Spleen (tissue), 7 donors: ENCODE measurements at regions not wholly inside any gene's neighbourhood (a gene's known extent, or its start where the extent isn't known, plus 50 kb on each side); places are given as distances from the start of the nearest gene placed in this dataset.

Experiments used
- POLR2A ChIP-seq, 3 donors: fragments of 450-650 bp; IDR thresholded peaks; one replicate each; pipeline ENCODE4 v1.5.1; 2017; ENCODE audit warnings: antibody characterized with exemption in 3 of 3, mild to moderate bottlenecking in 1 of 3
- TF ChIP-seq, protein P1 (sequence below), 11 experiments: fragments of 200-600 bp in 7 of 11; fragments of 450-650 bp in 4 of 11; sonication (generic) in 4 of 11; IDR thresholded peaks in 8 of 11; conservative IDR thresholded peaks in 3 of 11; 1 replicate in 7 of 11; 2 replicates in 4 of 11; pipeline versions ENCODE4 v1.4.0 to v1.8.0; 2016 to 2021; ENCODE audit warnings: antibody characterized with exemption in 11 of 11, inconsistent platforms in 4 of 11, mild to moderate bottlenecking in 1 of 11
- donor health status: DM: no; HTN: no; CAD: no; lungs with moderate emphysema.
- donor health status: DM: no; HTN: no; CAD: no.
- donor health status: DM: no; HTN: no; CAD: no.

DNA sequence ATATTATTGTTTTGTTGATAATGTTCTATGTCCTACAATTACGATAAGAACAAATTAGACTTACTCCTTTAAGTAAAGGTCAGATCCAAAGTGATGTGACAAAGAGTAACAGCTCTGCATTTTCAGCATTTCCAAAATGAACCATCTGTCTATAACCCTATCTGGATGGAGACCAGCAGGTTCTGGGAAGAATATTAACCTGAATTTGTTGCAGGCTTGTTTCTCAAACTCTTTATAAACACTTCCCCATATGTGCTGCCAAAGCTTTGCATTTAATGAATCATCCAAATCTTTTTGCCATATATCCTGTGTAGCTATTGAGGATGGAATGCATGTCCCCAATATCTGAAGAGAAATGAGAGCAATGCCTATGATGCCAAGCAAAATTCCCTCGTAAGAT lies 198.9 kb upstream of the SLC27A6 start:
- TF ChIP-seq, protein P1, sequence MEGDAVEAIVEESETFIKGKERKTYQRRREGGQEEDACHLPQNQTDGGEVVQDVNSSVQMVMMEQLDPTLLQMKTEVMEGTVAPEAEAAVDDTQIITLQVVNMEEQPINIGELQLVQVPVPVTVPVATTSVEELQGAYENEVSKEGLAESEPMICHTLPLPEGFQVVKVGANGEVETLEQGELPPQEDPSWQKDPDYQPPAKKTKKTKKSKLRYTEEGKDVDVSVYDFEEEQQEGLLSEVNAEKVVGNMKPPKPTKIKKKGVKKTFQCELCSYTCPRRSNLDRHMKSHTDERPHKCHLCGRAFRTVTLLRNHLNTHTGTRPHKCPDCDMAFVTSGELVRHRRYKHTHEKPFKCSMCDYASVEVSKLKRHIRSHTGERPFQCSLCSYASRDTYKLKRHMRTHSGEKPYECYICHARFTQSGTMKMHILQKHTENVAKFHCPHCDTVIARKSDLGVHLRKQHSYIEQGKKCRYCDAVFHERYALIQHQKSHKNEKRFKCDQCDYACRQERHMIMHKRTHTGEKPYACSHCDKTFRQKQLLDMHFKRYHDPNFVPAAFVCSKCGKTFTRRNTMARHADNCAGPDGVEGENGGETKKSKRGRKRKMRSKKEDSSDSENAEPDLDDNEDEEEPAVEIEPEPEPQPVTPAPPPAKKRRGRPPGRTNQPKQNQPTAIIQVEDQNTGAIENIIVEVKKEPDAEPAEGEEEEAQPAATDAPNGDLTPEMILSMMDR (IDR thresholded peaks at IDR 0.05 in 8 of 11, conservative IDR thresholded peaks at IDR 0.05 in 3 of 11): no peak
- no peak for TF ChIP-seq POLR2A (IDR thresholded peaks at IDR 0.05)
